Right ventricle myocardium superior (tissue), 1 donor: ENCODE measurements at regions not wholly inside any gene's neighbourhood (a gene's known extent, or its start where the extent isn't known, plus 50 kb on each side); places are given as distances from the start of the nearest gene placed in this dataset.
"Not testable (repeated sequence)": the region's sequence is repeated elsewhere in the genome, so short reads cannot be mapped to it uniquely, and the experiment has no call there.

Experiments
- ATAC-seq: fragments of 200-7000 bp; cut with Tn5 transposase; one replicate; pipeline ENCODE4 v1.9.1; 2020; ENCODE audit warnings: mild to moderate bottlenecking; ENCODE audit not compliant: poor library complexity
- DNase-seq: peaks from one replicate; pipeline ENCODE4 v3.0.0-alpha.2; 2020
- intact Hi-C: fragments of 100-400 bp; cut with DNase I; formaldehyde crosslinking; loops from one replicate; pipeline ENCODE4 v1.11.2; 2022
- donor health status: DM: no; HTN: yes; CAD: no; lungs with severe emphysema.

DNA sequence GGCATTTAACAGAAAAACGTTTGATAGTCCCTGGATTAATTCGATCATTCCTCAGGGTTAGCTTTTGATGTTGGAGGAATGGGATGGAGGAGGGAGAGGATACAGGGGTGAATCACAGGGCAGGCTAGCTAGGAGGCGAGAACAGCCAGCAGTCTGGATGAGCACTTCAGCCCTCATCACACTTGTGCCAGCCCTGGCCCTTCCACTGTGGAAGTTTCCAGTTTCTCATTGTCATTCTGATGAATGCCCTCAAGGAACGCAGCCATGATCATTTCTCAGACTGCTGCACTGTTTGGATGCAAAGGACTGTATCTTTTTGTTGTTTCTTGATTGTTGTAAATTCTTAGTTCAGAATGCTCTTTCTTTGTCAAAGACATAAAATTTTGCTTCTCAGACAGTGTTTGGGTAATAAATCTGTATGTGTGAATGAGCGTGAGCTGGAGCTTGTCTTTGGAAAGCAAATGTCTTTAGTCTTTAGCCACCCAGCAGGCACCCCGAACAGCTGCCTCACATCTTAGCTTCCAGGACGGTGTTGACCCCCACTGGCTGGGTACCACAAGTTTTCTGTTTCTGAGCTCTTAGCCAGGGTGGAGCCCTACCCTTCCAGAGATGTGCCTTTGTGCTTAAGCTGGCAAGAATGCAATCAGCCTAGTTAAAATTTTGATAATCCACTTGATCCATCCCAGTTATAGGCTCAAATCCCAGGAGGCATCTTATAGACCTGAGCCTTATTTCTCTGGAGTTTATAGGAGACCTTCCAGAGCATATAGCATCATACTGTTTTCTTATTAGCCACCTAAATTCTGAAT, 121.1 kb downstream of the PDCD6IP start:
- no peak for ATAC-seq
- intact Hi-C loops = no loop called here
- no peak for DNase-seq

GRCh38 chr3:33920511-33920910, 122.1 kb downstream of the PDCD6IP start:
- intact Hi-C loops = no loop called here
- ATAC-seq = no peak

DNA sequence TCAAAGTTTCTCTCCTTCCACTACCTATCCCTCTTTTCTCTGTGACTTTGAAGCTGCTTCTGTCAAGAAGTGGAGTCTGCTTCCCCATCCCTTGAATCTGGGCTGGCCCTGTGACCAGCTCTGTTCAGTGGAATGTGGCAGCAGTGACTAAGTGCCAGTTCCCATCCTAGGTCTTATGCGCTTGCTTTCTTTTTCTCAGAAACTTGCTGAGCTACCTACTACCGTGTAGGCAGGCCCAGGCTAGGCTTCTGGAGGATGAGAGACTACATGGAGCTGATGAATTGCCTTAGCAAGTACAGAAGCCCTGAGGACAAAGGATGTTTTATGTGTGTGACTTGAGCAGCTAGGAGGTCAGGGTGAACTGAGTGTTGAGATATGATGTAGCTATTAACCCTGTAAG, 123.2 kb downstream of the PDCD6IP start:
- intact Hi-C loops = no loop called here
- ATAC-seq (no peak), DNase-seq (no peak)

More at GRCh38 chr3:33920511-33920910, 122.1 kb downstream of the PDCD6IP start:
- DNase-seq = no peak

- no peak for ATAC-seq
- intact Hi-C loops = no loop called here
These were observed 128.7 kb downstream of the PDCD6IP start for GRCh38 chr3:33926998-33927605.

GRCh38 chr3:33929813-33930212, 131.4 kb downstream of the PDCD6IP start:
- ATAC-seq (no peak), DNase-seq (no peak)
- intact Hi-C loops = no loop called here

More at GRCh38 chr3:33926998-33927605, 128.7 kb downstream of the PDCD6IP start:
- no peak for DNase-seq

DNA sequence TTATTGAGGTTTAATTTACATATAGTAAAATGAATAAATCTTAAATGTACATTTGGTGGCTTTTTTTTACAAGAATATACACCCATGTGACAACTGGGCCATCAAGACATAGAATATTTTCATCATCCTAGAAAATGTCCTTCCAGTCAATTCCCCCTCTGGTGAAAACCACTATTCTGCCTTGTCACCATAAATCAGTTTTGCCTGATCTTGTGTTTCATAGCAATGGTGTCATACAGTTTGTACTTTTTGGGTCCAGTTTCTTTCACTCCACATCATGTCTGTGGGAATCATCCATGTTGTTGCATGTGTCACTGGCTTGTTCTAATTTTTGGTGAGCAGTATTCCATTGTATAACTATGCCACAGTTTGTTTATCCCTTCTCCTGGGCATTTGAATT, 133.1 kb downstream of the PDCD6IP start:
- no peak for DNase-seq
- intact Hi-C loops = no loop called here
- ATAC-seq = no peak

DNA sequence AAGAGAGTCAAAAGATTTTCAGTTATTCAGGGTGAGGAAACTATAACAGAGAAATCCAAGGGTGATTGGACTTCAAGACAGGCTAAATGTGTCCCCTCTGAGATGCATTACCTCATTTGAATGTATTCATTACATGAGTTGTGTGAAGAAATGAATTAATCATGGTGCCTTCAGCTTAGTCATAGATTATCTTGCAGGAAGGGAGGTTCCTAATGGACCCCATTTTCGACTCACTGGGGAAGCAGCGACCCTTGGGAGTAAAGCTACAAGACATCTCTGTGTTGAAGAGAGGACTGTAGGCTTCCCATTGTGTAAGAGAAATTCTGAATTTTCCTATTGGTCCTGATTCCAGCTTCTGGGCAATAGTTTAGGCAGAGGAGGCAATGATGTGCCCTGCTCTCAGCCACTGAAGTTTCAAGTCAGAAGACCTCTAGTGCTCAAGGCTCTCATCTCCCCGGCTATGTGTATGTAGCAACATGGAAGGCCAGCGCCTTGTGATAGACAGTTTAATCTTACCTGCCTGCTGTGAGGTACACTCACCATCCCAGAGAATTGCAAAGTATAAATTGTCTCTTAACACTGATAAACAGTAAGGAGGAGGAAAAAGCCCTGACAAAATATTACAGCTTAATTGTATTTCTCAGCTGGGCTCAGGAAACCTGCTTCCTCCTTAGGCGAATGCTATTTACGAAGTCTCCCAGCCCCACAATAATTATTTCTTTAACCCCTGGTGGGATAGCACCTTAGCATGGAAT, 133.8 kb downstream of the PDCD6IP start:
- intact Hi-C loops = no loop called here
- ATAC-seq (no peak), DNase-seq (no peak)

DNA sequence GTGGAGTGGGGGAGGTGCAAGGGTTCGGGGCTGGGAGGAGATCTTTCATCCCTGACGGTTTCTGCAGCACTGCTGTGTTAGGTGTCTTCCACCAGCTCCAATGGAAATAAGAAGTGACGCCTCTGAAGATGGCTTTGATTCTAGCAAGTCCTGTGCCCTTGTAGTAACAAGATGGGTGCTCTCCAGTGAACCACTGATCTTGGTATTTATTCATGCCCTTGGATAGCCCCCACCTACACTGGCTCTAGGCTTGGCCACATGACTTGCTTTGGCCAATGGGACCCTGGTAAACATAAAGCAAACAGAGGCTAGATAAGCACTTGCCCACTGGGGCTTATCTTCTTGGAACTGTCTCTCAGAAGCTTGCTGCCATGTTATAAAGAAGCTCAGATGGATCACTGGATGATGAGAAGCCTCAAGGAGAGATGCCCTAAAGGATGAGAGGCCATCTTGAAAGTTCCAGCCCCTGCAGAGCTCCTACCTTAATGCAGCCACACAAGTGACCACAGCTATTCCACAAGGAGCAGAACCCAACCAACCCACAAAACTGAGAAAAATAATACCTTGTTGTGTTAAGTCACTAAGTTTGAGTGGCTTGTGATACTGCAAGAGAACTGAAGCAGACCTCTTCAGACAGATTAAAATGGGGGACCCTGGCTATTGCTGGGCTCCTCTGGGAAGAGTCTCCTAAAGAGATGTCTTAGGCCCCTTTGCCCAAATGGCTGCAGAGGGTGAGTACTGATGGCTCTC, 137.9 kb downstream of the PDCD6IP start:
- no peak for ATAC-seq
- DNase-seq = no peak
- intact Hi-C loops = no loop called here

- no peak for DNase-seq
- intact Hi-C loops = no loop called here
- ATAC-seq = no peak
These were observed 138.6 kb downstream of the PDCD6IP start for GRCh38 chr3:33936921-33937525.

- intact Hi-C loops = no loop called here
- ATAC-seq (no peak), DNase-seq (no peak)
These were observed 139.2 kb downstream of the PDCD6IP start for GRCh38 chr3:33937628-33938027.

DNA sequence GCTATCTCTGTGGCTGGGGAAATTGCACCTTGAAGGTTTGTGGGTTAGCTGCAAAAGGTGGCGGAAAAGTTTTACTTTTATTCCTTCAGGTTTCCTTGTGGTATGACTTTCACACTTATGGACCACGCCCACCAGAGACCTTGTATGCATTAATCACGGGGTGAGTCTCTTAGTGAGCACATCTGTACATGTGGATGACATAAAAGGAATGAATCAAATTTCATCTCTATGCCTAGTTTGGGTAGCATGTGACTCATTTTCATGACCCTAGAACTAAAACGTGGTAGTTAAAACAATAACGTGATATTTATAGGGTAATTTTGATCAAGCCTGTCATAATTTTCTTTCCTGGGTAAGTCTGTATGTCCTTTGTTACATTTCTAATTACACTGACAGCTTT, 141.7 kb downstream of the PDCD6IP start:
- no peak for DNase-seq
- intact Hi-C loops = no loop called here
- no peak for ATAC-seq

GRCh38 chr3:33940736-33941135, 142.3 kb downstream of the PDCD6IP start:
- no peak for ATAC-seq
- intact Hi-C loops = no loop called here
- no peak for DNase-seq

DNA sequence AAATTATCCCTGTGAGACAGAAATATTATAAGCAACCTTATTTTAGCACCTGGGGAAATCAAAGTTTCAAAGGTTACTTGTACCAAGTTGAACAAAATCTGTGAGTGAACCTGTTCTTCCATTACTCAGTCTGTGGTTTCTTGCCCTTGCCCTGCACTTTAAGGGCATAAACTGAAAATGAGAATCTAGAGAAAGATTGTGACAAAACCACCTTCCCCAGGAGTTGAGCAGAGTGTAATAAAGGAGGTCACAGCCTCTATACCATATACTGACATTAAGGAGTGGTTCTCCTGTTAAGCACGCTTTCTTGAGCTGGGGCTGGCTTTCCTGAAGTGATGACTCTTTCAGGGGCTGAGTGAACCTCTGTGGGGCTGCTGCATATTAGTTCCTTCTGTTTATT, 143.4 kb downstream of the PDCD6IP start:
- intact Hi-C loops = no loop called here
- DNase-seq = no peak
- ATAC-seq = no peak

DNA sequence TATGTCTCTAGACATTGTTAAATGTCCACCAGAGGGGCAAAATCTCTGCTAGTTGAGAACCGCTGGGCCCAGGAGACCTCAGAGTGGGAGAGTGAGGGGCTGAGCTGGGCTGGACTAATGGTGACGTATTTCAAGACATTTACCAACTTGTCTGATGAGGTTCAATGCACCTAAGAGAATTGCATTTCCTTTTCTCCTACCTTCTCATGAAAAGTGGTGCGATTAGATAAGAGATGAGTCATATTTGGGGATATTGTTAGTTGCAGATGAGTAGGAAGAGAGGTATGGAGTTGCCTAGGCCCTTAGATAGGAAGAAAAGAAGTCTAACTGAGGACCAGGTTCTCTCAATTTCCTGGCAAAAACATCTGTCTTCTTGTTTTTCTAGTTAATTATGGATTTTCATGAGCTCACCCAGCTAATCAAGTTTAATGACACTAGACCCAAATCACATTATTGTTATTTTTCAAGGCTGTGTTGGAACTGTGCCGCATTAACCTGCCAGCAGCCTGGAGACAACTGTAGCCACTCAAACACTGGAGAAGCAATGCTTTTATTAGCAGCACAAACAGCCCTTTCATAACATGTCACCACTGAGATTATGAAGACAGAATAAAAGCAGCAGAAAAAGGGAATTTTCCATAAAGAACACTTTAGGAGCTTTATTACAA, 144.2 kb downstream of the PDCD6IP start:
- DNase-seq (no peak), ATAC-seq (peak; percentile 61)
- intact Hi-C loops = no loop called here

GRCh38 chr3:33943277-33943676, 144.8 kb downstream of the PDCD6IP start:
- DNase-seq (no peak), ATAC-seq (no peak)
- intact Hi-C loops = no loop called here

DNA sequence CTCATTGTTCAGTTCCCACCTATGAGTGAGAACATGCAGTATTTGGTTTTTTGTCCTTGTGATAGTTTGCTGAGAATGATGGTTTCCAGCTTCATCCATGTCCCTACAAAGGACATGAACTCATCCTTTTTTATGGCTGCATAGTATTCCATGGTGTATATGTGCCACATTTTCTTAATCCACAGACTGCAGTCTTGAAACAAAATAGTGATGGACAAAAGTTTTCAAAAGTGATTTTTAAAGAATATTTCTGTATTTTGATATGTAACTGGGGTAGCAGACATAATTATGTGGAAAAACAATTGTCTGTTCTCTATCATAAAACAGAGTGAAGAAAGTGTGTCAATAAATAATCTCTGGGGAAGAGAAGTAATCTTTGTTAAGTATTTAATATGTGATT, 148.2 kb downstream of the PDCD6IP start:
- DNase-seq, intact Hi-C loops, ATAC-seq: not testable (repeated sequence)

DNA sequence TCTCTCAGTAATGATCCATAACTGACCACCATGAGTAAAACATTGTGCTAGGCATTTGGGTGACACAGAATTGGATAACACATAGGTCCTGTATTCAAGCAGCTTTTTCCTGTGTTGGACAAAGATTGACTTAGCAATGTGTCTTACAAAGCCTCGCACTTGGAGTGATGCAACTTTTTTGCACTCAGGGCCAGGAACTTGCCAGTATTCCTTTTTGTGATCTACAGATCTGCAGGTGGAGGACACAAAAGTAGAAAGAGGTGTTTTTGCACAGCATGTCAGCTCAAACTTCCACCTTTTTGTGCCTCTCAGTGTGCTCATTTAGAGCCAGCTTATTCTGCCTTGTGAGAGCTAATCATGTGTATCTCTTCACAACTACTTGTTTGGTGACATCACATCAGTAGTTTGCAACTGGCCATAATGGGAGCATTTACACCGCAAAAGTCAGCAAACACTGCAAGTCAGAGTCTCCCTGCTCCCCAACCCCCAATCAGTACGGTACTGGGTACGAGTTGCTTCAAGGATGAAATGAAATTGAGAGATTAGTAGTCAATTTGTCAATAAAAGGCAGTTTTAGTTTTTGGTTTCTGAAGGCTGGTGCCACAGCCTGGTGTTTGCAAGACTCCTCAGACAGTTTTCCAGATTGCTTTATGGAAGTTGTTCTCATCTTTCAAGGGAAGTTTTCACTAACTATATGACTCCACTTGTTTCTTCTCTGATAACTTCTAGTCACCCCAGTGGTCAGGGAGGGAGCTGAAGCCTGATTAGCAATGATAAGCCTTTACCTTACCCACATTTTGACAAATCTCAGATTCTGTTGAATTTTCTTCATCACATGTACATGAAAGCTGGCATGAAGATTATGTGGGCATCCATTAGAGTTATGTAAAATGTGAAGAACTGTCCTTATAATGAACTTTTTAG, 149.1 kb downstream of the PDCD6IP start:
- DNase-seq (no peak), ATAC-seq (no peak)
- intact Hi-C loops = no loop called here
